Thyroid gland (tissue), 4 donors: ENCODE measurements at regions not wholly inside any gene's neighbourhood (a gene's known extent, or its start where the extent isn't known, plus 50 kb on each side); places are given as distances from the start of the nearest gene placed in this dataset.

Experiments
- CTCF ChIP-seq, 6 experiments: fragments of 200-600 bp in 3 of 6; fragments of 450-650 bp in 3 of 6; sonication (generic) in 3 of 6; IDR thresholded peaks; one replicate each; pipeline ENCODE4 v1.5.1; 2016 to 2019; ENCODE audit warnings: antibody characterized with exemption in 6 of 6, mild to moderate bottlenecking in 2 of 6, inconsistent platforms in 1 of 6, moderate library complexity in 1 of 6
- POLR2A ChIP-seq, 2 donors: fragments of 450-650 bp; IDR thresholded peaks; one replicate each; pipeline ENCODE4 v1.6.1; 2017; ENCODE audit warnings: antibody characterized with exemption in 2 of 2, mild to moderate bottlenecking in 2 of 2, moderate library complexity in 1 of 2

GRCh38 chrX:128425546-128425945 lies 373.3 kb upstream of the ACTRT1 start:
- TF ChIP-seq CTCF (IDR thresholded peaks at IDR 0.05) (no peak), POLR2A (IDR thresholded peaks at IDR 0.05) (no peak)
